BJ (cell line): ENCODE measurements at regions not wholly inside any gene's neighbourhood (a gene's known extent, or its start where the extent isn't known, plus 50 kb on each side); places are given as distances from the start of the nearest gene placed in this dataset.

Experiments used
- CTCF ChIA-PET: fragments of 350-600 bp; formaldehyde crosslinking; extraction: SDS; loops from one replicate; lab custom pipeline; 2021; ENCODE audit warnings: antibody characterized with exemption, inconsistent platforms; lab: Yijun Ruan, JAX
- POLR2A ChIA-PET: fragments of 300-600 bp; sonication (Branson Sonifier 250); formaldehyde crosslinking; extraction: SDS; loops from one replicate; lab custom pipeline; 2021; ENCODE audit warnings: antibody characterized with exemption; lab: Charles Lee
- DNase-seq: peaks from one replicate; pipeline ENCODE4 v3.0.0-alpha.2; 2011; ENCODE audit warnings: low read depth
- H3K27me3 ChIP-seq: 2 replicates; pipeline ENCODE4 v1.6.0; 2011; ENCODE audit warnings: low read length; ENCODE audit not compliant: control insufficient read depth, insufficient read depth
- H3K36me3 ChIP-seq: 2 replicates; pipeline ENCODE4 v1.5.1; 2011; ENCODE audit warnings: low read length; ENCODE audit not compliant: control insufficient read depth, insufficient read depth
- H3K4me3 ChIP-seq: 2 replicates; pipeline ENCODE4 v1.5.1; 2011; ENCODE audit warnings: low read depth, mild to moderate bottlenecking, control low read depth, low read length
- CTCF ChIP-seq: IDR thresholded peaks from 2 replicates; pipeline ENCODE4 v1.5.1; 2011; ENCODE audit warnings: low read depth, mild to moderate bottlenecking, control low read depth, inconsistent platforms, low read length, moderate library complexity; ENCODE audit not compliant: insufficient read depth

GRCh38 chr3:26375843-26376530, 246.6 kb upstream of the LRRC3B start:
- POLR2A ChIA-PET: no interaction called here
- no peaks in the 10 kb centered on the region for H3K36me3 ChIP-seq
- CTCF ChIA-PET: no interaction called here
- no peaks in the 10 kb centered on the region for H3K27me3 ChIP-seq
- no peak for DNase-seq
- H3K4me3 ChIP-seq: no peak overlapping the region
- no peak for TF ChIP-seq CTCF

GRCh38 chr3:26381411-26381810, 241.2 kb upstream of the LRRC3B start:
- no peak overlapping the region for H3K4me3 ChIP-seq
- POLR2A ChIA-PET: no interaction called here
- TF ChIP-seq CTCF: no peak
- H3K27me3 ChIP-seq: no peaks in the 10 kb centered on the region
- DNase-seq: no peak
- CTCF ChIA-PET: no interaction called here
- H3K36me3 ChIP-seq: no peaks in the 10 kb centered on the region

GRCh38 chr3:26406636-26407035, 215.9 kb upstream of the LRRC3B start:
- CTCF ChIA-PET: no interaction called here
- Histone ChIP-seq H3K4me3 (no peak overlapping the region), H3K36me3 (no peaks in the 10 kb centered on the region), H3K27me3 (no peaks in the 10 kb centered on the region)
- no peak for TF ChIP-seq CTCF
- POLR2A ChIA-PET: no interaction called here
- no peak for DNase-seq

- no peaks in the 10 kb centered on the region for H3K36me3 ChIP-seq
- no peak for TF ChIP-seq CTCF
- no peak for DNase-seq
- no peaks in the 10 kb centered on the region for H3K27me3 ChIP-seq
- ChIA-PET CTCF (no interaction called here), POLR2A (no interaction called here)
- no peak overlapping the region for H3K4me3 ChIP-seq
Measured at GRCh38 chr3:26418553-26418952, 204.0 kb upstream of the LRRC3B start.

GRCh38 chr3:26422415-26422814, 200.2 kb upstream of the LRRC3B start:
- CTCF ChIA-PET: no interaction called here
- H3K36me3 ChIP-seq: no peaks in the 10 kb centered on the region
- POLR2A ChIA-PET: no interaction called here
- no peak for DNase-seq
- no peaks in the 10 kb centered on the region for H3K27me3 ChIP-seq
- no peak for TF ChIP-seq CTCF
- no peak overlapping the region for H3K4me3 ChIP-seq
